D721Med (cell line): ENCODE measurements at regions not wholly inside any gene's neighbourhood (a gene's known extent, or its start where the extent isn't known, plus 50 kb on each side); places are given as distances from the start of the nearest gene placed in this dataset.

Source experiments
- DNase-seq: peaks from one replicate; pipeline ENCODE4 v3.0.0; 2011; ENCODE audit warnings: low spot score; ENCODE audit not compliant: insufficient read length
- FAIRE-seq: peaks from 2 replicates; lab custom pipeline; 2011; peaks lifted over from hg19 to GRCh38; lab: Jason Lieb, UNC
- CTCF ChIP-seq: IDR thresholded peaks from 2 replicates; pipeline ENCODE4 v1.5.1; 2012; ENCODE audit warnings: mild to moderate bottlenecking, control low read depth; ENCODE audit not compliant: insufficient read depth; ENCODE audit errors: missing control alignments

DNA sequence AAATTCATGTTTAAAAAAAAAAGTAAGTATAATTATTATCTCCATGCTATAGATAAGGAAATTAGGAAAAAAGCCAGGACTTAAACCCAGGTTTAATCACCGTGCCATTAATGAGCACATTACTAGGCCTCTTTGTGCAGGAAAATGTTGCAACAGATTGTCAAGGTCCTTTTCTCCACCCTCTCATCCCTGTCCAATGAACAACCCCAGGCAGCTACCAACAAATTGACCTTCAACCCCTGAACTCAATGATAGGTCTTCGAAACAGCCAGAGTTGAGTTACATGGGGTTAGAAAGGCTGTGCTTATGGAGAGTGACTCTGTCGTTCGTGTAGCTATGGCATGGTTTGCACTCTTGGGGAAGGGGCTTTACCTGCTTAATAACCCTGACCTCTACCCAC is 84.2 kb upstream of the CTNNB1 start:
- FAIRE-seq, result no peak
- TF ChIP-seq CTCF, result no peak

GRCh38 chr3:41116851-41117250 is 82.5 kb upstream of the CTNNB1 start:
- TF ChIP-seq CTCF, result no peak
- FAIRE-seq (no peak), DNase-seq (no peak)

More for the DNA sequence above, 84.2 kb upstream of the CTNNB1 start:
- DNase-seq, result no peak

GRCh38 chr3:41117398-41117870 is 81.9 kb upstream of the CTNNB1 start:
- FAIRE-seq (no peak), DNase-seq (no peak)
- TF ChIP-seq CTCF, result no peak

- no peak for TF ChIP-seq CTCF
- FAIRE-seq, result no peak
- DNase-seq, result no peak
Observed at GRCh38 chr3:41118461-41119390, 80.6 kb upstream of the CTNNB1 start.

DNA sequence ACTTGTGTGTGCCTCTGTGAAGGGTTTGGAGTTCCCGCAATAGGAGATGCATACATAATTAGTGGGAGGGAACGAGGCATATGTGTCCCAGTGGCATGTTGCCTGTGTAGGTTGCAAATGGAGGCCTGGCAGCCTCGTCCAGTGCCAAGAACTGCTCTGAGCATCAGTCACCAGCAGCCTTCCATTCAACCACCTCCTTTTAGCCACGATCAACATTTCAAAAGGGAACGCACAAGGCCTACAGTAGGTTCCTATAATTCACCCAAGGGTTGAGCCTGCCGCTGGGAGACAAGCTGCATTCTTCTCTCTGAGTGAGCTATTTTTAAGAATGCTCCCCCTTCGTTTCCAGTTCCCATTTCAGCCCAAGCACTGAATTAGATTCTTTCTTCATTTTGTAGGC is 78.8 kb upstream of the CTNNB1 start:
- no peak for FAIRE-seq

GRCh38 chr3:41125258-41125657 is 74.0 kb upstream of the CTNNB1 start:
- no peak for TF ChIP-seq CTCF
- FAIRE-seq (no peak), DNase-seq (no peak)

More for the DNA sequence above, 78.8 kb upstream of the CTNNB1 start:
- no peak for TF ChIP-seq CTCF
- no peak for DNase-seq

GRCh38 chr3:41126472-41126871 is 72.8 kb upstream of the CTNNB1 start:
- no peak for FAIRE-seq
- no peak for DNase-seq
- no peak for TF ChIP-seq CTCF
